ENCODE measurements at regions not wholly inside any gene's neighbourhood (a gene's known extent, or its start where the extent isn't known, plus 50 kb on each side); places are given as distances from the start of the nearest gene placed in this dataset.
"Not testable (repeated sequence)": the region's sequence is repeated elsewhere in the genome, so short reads cannot be mapped to it uniquely, and the experiment has no call there.

DNA sequence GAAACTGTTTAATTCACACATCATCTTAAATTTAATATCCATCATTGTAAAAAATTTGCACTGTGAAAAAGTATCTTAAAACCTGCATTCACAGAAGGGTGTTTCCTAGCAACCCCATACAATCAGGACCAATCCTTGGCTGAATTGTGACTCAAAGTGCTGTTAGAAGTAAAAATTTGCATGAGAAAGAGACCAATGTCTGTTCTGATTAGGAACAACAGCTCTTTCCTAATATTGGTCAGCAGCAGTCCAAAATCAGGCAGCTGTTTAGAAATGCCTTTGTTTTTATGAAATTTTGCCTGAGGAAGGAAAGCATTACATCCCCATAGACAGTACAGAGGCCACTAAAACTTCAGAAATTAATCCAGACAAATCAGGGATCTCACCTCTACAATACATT is 987.0 kb downstream of the HACE1 start:
- no peak for DNase-seq

DNA sequence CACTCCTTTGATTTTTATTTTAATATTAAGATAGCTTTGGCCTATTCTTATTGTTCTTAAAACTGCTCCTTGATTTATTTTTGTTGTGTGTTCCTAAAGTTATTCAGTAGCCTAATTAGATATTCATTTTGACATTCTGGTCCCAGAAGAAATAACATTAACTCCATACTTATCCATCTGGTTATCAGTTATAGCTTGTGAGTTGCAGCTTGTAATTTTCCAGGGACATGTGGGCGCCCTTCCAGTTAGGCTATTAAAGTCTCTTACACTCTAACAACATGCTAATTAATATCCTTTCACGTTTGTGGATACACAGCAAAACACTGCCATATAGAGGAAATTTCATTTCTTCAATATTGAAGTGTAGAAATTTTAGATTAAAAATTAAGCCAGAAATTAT is 987.5 kb downstream of the HACE1 start:
- DNase-seq: no peak

DNA sequence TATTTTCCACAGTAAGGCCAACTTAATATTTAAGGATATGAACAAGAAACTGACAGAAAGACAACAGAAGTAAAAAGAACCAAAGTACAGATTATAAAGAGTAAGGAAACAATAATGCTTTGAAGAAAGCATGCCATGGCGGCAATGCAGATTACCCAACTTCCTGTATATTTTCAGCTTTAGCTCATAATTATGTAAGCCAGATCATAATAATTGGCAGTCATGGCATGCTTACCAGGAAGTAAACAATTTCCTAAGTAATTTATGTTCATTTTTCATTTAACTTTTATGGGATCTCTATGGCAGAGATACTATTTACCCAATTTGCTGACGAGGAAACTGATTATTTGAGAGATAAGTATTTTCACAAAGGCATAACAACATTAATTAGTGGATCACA is 988.7 kb downstream of the HACE1 start:
- DNase-seq: no peak

DNA sequence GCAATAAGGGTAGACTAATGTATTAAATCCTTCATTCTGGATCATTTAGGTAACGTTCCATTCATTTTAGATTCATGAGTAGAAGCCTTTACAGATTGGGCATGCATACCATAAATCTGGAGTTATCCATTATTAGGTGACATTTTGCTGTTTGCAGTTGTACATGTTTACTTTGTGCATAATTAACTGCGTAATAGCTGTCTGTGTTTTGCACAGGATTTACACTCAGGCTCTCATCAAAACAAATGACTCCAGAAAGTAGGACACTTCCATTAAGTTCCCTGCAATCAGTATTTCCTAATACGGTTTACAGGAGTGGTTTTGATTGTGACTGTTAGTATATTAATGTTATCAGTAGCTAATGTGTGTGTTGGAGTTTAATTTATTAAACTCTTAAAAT is 997.4 kb downstream of the HACE1 start:
- no peak for DNase-seq

DNA sequence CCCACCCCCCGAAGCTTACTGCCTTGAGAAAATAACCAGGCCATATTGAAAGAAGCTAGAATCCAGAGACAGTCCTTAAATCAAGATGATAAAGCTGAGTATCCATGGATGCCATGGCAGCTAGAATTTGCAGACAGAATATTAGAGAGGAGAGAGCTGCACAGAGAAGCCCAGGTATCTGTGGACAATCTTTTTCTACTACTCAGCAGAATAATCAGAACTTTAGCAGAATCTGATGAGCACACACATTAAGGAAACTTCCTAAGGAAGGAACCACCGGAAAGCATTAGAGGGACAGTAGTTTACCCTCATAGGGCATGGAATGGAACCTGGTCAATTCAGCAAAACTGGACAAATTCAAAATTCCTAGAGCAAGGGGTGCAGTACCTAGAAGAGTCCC is 1001.7 kb downstream of the HACE1 start:
- no peak for DNase-seq

DNA sequence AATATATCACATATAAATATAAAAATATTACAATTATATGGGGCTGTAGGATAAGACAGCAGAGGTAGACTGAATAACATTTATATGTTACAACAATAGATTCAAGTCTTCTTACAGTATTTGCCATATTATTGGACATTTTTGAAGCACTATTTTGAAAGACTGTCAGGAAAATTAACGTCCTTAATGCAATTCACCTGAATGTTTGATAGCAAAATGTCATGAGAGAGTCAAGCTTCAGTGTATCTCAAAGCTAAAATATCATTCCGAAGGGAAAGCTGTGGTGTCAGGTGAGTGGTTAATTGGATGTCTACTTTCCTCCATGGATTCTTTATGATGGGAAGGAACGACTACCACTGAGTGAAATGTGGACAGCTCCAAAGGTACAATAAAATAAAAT is 1004.0 kb downstream of the HACE1 start:
- DNase-seq: no peak

DNA sequence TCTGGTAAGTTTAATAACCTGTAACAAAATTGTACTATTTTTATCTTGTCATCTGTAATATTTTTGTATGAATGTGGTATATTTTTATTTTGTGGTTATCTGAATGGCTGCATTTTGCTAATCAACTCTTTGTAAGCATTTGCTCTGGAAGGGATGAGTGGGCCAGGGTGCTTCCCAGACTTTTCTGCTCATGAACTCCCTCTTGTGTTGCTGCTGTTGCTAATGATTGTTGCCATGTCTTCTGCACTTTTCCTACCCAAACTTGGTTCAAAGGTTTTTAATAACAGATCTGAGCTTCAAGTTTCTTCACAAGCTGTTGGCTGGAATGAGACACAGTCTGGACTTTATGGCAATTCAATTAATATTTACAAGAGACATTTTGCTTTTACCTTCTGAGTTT is 1005.7 kb downstream of the HACE1 start:
- DNase-seq: no peak

DNA sequence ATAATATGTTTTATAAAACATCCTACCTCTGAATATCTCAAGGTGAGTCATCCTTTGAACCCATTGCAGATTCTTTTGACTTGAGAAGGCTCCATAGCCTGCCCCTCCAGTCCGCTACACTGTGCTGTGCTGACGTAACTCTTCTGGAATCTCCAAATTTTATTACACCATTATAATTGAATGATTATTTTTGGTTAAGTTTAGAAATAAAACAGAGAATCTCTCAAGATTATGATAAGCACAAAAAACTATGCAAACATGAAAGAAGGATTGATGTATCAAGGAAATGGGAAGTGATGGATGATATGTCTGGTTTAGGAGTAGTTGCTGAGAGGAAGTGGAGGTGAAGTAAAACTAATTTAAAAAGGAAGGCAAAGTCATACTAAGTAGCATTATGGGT is 1021.3 kb downstream of the HACE1 start:
- DNase-seq: no peak

DNA sequence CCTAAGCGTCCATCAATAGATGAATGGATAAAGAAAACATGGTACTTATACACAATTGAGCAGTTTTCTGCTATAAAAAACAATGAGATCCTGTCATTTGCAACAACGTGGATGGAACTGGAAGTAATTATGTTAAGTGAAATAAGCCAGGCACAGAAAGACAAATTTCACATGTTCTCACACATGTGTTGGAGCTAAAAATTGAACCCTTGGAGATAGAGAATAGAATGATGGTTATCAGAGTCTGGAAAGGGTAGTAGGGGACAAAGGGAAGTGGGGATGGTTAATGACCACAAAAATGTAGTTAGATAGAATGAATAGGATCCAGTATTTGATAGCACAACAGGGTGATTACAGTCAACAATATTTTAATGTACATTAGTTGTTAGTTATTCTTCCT is 1033.5 kb downstream of the HACE1 start:
- no peak for DNase-seq

DNA sequence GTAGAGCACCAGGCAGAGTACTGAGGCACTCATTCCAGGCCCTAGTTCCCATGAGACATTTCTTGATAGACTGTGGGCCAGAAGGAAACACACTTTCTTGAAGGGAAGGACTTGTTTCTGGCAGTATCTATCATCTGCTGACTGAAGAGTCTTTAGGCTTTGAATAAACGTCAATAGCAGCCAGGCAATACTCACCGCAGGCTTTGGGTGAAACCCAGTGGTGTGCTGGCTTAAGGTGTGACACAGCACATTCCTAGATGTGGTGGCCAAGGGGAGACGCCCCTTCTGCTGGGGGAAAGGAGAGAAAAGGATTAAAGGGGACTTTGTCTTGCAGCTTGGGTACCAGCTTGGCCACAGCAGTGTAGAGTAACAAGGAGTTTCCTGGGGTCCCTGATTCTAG is 1039.6 kb downstream of the HACE1 start:
- DNase-seq: no peak

DNA sequence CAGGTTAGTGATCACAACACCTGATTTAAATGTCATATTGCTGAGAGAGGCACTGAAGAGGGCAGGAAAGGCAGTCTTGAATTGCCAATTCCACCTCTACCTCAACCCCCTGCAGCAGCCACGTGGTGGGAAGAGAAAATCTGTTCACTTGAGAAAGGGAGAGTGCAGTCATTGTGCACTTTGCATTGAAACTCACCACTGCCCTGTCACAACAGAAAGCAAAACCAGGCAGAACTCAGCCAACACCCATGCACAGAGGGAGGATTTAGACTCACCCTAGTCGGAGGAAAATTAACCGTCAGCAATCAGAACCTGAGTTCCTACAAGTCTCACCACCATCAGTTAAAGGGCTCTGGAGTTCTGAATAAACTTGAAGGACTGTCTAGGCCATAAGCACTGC is 1040.2 kb downstream of the HACE1 start:
- no peak for DNase-seq

DNA sequence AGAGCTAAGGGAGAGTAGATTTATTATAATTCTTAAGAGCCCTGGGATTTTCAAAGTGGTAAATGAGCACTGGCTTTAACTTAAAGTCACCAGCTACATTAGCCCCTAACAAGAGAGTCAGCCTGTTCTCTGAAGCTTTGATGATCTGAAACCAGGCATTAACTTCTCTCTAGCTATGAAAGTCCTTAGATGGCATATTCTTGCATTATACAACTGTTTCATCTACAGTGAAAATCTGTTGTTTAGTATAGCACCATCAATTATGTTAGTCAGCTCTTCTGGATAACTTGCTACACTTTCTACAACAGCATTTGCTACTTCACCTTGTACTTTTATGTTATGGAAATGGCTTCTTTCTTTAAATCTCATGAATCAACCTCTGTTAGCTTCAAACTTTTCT is 1046.7 kb downstream of the HACE1 start:
- DNase-seq: no peak

DNA sequence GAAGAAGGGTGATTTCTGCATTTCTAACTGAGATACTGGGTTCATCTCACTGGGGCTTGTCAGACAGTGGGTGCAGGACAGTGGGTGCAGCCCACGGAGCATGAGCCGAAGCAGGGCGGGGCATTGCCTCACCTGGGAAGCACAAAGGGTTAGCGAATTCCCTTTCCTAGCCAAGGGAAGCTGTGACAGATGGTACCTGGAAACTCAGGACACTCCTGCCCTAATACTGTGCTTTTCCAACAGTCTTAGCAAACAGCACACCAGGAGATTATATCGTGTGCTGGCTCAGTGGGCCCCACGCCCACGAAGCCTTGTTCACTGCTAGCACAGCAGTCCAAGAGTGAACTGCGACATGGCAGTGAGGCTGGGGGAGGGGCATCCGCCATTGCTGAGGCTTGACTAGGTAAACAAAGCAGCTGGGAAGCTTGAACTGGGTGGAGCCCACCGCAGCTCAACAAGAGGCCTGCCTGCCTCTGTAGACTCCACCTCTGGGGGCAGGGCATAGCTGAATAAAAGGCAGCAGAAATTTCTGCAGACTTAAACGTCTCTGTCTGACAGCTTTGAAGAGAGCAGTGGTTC is 1057.7 kb downstream of the HACE1 start:
- not testable (repeated sequence) for DNase-seq

DNA sequence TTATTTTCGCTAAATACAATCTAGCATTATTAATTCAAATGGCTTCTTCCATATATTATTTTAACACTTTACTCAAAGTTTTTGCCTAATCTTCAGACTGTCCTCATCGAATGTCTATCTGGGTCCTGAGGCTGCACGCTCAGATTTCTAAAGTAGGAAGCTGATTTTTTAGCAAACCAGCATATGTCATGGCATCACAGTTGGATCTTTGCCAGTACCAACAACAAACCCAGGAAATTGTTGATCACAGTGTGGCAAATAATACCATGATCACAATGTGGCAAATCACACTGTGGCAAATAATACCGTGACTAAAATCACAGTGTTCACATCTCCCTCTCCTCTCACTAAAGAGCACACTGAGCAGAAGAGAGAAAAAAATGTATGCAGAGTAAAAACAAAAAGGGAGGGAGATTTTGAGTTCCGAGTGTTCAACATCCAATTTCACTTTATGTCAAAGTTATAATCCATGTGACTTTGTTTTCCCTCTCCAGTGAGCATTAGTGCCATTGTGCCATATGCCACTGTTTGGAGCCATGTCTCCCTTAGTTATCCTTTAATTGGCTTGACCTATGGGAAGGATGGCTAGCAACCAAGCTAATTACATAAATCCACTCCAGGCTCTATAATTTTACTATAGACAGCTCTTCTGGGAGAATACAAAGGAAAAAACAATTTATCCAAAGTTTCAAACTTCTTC is 1059.6 kb downstream of the HACE1 start:
- no peak for DNase-seq

DNA sequence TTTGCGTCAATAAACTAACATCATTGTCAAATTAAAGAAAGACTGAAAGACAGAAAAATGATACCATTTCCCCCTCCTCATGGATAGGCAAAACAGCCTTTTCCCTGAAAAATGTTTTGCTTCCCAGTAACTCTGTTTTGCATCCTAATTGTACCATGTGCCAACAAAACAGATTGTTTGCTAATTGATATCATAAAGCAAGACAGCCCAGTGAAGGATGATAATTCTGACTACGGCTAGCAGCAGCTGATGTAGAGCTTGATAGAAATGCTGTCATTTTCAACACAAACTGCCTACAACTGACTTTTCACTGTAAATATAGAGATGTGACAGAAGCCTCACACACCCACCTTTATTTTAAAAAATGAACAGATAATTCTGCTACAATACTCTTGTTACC is 1061.6 kb downstream of the HACE1 start:
- DNase-seq: no peak

DNA sequence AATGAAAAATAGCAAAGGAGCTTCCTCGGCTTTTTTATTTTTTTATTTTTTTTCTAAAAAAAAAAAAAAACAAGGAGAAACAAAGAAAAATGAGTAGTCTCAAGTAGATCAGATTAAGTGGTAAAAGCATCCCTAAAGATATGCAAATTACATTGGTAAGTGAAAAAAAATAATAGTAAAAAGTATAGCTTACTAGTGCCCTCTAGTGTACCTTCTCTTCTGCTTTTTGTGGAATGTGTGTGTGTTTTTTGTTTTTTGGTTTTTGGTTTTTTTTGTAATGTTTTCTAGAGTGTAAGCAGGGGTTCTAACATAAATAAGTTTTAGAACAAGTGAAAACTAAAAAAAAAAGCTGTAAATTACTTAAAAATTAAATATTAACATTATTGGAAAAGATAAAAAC is 1062.0 kb downstream of the HACE1 start:
- no peak for DNase-seq

DNA sequence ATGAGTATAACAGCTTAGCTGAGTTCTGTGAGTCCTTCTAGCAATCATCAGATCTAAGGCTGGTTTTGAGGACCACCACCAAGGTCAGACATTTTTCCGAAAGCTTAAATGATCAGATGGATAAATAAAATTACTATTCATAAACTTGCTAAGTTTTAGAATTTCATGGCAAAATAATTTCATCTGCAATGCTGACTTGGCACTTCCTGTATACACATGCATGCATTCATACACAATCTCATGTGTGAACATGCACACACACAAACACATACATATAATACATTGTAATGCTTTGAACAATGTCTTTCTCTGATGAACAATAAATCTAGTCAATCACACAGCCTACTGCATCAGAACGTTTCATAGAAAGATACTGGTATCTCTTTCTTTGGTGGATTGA is 1068.3 kb downstream of the HACE1 start:
- DNase-seq: no peak

DNA sequence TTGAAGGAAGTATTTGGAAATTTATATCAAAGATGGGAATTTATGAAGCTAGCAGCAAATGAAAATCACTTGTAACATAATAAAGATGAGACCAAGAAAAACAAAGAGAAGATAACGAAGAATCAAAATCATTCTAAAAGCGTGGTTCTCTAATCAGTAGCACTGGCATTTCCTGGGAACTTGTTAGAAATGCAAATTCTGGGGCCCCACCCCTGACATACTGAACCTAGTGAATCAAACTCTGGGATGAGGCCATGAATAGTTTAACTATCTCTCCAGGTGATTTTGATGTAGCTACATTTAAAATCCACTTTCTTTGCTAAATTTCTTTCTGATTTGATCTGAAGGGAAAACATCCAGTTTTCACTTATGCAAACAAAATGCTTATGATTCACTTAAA is 1075.6 kb downstream of the HACE1 start:
- no peak for DNase-seq

DNA sequence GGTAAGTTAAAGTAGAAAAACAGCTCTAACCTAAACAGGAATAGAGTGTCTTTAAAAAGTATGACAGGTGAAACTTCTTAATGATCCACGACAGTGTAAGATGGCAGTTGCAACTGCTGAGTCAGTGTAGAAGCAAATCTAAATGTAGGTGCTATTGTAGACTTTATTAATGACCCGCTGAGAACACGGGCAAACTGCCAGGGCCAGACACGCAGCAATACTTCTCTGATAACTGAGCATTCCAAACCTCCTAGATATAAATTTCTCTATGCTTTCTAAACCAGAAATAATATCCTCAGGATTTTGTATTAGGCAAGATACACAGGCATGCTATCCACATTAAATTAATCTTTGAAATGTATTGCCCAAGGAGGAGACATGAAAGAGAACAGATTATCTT is 1076.4 kb downstream of the HACE1 start:
- DNase-seq: no peak

DNA sequence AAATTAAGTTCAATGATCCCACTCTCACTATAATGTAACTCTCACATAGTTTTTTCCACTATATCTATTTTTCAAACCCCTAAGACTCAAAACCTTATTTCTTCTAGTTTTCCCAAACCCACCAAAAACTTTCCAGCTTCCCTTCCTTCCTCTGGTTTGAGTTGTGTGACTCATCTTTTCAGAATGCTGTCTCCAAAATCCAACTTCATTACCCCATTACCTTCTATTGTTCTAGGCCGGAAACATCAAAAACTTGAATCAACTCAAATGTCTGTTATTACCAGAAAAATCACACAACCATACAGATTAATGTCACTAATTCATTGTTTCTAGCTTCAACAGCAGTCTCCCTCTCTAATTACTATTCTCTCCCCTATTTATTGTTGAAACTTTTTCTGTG is 1090.3 kb downstream of the HACE1 start:
- no peak for DNase-seq

DNA sequence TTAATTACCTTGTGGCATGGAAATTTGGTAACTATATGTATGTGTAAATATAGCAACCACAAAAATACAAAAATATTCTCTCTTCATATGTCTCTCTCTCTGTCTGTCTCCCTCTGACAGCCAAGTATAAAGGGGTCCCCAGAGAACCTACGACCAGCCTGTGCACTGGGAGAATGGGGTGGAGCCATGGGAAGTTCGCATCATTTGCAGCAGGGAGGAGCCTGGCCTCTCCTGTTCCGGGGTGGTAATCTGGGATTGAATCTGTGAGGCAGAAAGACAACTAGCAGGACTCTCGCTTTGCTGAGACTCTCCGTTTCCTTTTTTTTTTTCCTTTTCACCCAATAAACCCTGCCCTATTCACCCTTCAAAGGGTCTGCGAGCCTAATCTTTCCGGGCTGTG is 1109.1 kb downstream of the HACE1 start:
- DNase-seq: no peak

DNA sequence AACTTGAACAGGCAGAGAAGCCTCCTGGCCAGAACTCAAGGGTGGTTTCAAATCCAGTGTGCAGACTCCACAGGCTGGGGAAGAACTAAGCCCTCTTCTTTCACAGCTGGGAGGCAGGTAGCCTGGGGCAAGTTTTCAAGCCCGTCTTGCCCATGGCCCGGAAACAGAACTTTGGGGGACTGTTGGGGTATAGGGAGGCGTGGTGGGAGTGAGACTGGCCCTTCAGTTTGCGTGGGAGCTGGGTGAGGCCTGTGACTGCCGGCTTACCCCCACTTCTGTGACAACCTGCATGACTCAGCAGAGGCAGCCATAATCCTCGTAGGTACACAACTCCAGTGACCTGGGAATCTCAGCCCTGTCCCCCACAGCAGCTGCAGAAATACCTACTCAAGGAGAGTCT is 1125.7 kb downstream of the HACE1 start:
- no peak for DNase-seq

DNA sequence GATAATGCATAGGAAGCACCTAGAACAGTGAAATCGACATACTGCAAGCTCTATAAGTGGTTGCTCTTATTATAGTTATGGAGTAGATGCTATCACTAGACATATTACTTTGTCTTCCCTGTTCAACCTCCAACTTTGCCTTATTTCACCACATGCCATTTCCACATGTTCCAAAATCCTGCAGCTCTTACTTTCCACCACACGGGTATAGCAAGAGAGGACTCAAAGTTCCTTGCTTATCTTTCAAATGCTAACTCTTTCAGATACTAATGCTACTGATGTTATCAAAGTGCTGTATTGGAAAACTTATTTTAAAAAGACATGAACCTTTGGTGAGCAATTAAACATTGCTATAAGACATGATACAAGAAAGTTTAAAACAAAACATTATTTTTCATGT is 1130.1 kb downstream of the HACE1 start:
- no peak for DNase-seq

DNA sequence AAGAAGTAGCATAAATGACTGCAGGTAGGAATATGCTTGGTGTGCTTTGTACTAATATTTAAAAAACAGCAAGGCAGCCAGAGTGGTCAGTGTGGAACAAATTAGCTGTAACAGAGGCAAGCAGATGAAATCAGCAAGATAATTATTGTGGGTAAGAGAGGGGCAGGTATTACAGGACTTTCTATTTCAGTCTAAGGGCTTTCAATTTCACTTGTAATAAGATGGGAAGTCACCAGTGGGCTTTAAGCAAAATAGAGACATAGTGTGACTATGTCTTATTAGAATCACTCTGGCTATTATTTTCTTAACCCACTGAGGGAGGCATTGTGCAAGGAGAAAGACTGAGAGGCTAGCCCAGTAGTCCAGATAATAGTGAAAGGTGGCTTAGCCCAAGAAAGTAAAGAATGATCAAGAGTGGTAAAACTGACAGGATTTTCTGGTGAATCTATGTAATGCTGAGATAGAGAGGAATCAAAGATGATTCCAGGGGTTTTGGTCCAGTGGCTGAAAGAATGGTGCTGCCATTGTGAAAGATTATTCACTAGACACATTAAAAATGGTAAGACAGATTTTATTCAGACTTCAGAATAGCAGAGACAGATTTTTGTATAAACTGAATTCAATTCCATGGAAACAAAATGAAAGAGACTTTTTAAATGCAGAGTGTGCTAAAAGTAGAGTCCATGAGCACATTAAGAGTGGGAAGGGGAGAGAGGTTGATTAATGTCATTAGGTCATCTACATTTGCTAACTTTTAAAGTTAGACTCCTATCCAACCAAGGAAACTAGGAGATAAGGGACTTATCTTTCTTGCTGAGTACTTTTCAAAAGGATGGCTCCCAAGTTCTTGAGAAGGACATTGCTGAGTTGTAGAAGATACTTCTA is 1136.0 kb downstream of the HACE1 start:
- DNase-seq: no peak

All from GF-D8 (cell line).